ENCODE measurements at regions not wholly inside any gene's neighbourhood (a gene's known extent, or its start where the extent isn't known, plus 50 kb on each side); places are given as distances from the start of the nearest gene placed in this dataset.

GRCh38 chr7:140229101-140229525 lies 52.3 kb upstream of the KDM7A start:
- Histone ChIP-seq H3K36me3 (no peaks in the 10 kb centered on the region), H3K27me3 (peaks cover 0 to 47% of the 10 kb centered on the region in 2 donors), H3K4me3 (no peak overlapping the region), H3K9me3 (no peaks in the 10 kb centered on the region), H3K4me1 (peaks cover 8 to 42% of the 10 kb centered on the region in 2 donors), H3K27ac (peak overlapping the region in 1 of 2 donors; percentile 76)
- intact Hi-C loops (cut with DNase I), result no loop called here
- no peak for TF ChIP-seq CTCF (IDR thresholded peaks at IDR 0.05)
- no peak for ATAC-seq
- no peak for DNase-seq
